DMS 273 (cell line): ENCODE measurements at regions not wholly inside any gene's neighbourhood (a gene's known extent, or its start where the extent isn't known, plus 50 kb on each side); places are given as distances from the start of the nearest gene placed in this dataset.
"Not testable (repeated sequence)": the region's sequence is repeated elsewhere in the genome, so short reads cannot be mapped to it uniquely, and the experiment has no call there.

Experiments
- DNase-seq: peaks from one replicate; lab custom pipeline; 2025; ENCODE audit not compliant: unreplicated experiment; lab: John Stamatoyannopoulos, UW

DNA sequence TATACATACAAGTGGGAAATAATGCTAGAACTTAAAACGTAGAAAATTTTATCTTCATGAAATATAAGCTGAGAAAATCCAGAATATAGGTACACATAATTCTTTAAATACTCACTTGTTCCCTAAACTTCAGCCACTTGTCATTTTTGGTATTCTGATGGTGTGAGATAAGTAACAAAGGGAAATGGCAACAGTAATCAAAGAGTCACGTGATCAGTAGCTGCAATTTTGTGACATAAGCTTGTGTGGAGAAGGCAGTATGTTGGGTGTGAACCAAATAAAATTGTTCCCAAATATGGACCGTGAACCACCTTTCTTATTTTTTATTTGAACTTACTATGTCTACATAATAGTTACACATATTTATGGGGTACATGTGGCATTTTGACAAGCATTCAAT lies 650.3 kb upstream of the ADARB2 start:
- no peak for DNase-seq

DNA sequence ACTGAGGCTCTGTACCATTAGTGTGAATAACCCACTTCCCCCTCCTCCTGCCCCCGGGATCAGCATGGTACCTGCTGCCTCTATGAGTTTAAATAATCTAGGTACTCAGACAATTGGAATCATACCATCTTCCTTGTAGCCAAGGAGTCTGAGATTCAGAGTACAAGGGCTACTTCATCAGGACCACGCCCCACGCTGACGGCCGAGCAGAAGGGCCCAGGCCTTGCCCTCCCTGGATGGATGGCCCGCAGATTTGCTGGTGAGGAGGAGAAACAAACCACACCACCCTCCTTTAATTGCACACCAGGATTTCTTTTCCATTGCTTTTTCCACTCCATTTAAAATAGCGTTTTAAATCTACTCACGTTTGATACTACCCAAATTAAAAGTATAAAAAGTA lies 649.9 kb upstream of the ADARB2 start:
- no peak for DNase-seq

DNA sequence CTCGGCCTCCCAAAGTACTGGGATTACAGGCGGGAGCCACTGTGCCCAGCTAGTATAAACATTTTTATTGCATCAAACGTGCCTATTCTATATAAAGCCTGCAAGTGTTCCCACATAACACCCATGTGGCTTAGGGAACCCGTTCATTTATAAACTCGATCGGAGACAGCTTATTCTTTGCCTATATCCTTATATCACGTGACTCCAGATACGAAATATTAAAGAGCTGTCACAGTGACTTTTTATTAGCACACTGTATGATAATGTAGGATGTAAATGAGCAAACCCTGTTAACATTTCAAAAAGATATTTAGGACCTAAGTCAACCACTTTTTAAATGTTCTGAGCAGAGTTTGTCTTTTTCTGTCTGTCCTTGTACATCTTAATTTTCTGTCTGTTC lies 642.9 kb upstream of the ADARB2 start:
- DNase-seq = no peak

DNA sequence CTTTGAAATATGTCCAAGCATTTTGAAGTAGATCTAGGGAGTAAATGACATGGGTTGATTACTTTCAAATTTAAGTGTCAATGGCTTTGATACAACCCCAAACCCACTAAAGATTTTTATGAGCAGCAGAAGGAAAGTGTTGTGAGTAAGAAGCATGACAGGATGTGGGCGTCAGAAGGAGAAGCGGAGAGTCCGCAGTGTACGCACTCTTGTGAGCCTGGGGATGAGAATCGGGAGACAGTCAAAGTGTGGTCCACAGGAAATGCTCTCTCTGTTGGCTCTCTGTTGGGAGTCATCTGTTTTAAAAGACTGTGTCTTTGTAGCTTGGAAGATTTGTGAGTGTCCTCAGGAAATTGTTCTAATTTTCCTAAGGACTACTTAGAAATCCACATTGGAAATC lies 629.8 kb upstream of the ADARB2 start:
- DNase-seq = no peak

DNA sequence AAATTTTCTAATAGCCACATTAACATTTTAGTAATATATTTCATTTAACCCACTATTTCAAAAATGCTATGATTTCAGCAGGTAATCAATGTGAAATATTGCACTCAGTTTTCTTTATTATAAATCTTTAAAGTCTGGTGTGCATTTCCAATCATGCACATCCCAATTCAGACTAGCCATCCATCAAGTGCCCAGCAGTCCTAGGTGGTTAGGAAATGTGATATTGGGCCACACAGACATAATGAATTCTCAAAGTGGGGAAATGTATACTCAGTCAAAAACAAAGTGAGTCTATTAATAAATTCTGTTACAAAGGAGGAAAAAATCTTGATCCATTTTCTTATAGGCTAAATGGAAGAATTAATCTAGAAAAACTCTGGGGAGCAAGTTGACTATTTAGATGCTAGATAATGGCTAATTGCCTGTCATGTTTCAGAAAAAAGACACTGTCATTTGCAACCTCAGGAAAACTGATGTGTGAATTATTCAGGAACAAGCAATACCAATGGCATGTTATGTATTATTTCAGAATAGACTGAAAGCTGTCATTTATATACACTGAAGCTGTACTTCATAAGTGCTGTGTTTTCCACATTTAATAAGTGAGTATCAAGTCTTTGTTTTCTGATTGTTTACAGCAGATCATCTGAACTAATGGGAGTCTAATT lies 629.1 kb upstream of the ADARB2 start:
- no peak for DNase-seq

DNA sequence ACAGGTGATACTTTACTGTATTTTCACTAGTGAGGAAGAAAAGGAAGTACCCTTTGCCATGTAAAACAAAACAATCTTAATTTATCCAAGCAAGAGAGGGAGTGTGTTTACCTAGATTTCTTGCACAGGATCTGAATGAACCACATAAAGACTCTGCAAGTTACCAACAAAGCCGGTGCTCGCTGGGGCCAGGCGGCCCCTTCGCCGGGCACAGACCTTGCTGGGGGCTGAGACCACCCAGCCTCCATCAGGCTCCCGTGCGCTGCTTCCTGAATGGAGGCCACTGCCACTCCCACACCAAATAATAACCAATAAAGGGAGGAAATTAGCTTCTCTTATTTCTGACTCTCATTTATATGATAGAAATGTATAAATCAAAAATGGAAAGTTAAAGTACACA lies 625.0 kb upstream of the ADARB2 start:
- DNase-seq = no peak

DNA sequence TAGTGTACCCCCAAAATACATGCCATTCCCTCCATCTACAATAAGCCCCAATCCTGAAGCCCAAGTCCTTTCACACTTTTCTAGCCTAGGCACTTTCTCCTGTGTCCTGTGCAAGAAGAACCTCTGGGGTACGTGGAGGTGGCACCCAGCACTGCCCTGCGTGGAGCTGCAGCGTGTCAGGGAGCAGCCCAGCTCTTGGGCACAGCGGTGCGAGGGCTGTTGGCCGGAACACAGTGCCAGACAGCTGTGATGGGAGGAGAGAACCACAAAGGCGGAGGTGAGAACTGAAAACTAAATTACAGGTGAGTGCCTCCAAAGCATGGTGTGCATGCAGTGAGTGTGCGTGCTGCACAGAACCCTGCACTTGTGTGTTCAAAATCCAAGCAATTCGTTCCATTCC lies 621.3 kb upstream of the ADARB2 start:
- DNase-seq = no peak

DNA sequence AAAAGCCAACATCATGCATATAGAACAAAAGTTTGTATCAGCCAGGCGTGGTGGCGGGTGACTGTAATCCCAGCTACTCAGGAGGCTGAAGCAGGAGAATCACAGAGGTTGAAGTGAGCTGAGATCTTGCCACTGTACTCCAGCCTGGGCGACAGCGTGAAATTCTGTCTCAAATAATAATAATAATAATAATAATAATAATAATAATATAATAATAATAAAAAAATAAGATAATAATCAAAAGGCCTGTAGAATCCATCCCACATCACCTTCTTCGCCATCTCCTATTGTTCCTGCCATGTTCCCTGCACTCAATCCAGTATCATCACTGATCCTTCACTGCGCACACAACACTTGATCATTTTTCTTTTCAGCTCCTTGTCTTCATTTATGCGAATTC lies 619.3 kb upstream of the ADARB2 start:
- no peak for DNase-seq

DNA sequence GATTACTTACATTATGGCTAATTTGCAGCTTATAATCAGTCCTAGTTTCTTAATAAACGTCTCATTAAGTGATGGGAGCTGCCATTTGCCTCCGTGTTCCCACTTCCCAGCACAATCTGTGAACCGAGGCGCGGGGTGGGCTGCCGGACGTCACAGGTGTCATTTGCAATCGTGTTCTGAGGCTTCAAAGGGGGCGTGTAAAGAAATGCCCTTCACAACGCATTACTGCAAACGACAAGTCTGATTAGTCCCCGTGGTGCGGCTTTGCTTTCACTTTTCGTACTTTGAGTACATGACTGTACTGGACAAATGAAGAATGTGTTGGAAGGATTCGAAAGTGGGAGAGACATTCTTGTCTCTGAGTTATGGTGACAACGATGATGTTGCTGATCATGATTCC lies 614.2 kb upstream of the ADARB2 start:
- no peak for DNase-seq

DNA sequence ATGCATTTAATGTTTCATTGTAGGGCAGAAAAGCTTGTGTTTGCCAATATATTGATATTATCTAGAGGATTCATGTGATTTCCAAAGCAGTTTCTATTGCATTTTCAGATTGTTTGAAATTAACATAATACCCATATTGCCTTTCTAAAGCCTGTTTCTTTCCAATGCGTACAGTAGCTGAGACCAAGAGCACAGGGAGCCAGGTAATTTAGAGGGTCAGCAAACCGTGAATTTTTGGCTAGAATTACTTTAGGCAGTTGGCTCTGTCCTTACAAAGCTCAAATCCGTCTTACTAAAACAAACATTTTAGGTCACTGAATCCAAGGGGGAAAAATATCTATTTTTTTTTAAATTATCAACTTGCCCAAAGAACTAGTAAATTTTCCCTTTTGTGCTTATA lies 604.9 kb upstream of the ADARB2 start:
- DNase-seq = no peak

DNA sequence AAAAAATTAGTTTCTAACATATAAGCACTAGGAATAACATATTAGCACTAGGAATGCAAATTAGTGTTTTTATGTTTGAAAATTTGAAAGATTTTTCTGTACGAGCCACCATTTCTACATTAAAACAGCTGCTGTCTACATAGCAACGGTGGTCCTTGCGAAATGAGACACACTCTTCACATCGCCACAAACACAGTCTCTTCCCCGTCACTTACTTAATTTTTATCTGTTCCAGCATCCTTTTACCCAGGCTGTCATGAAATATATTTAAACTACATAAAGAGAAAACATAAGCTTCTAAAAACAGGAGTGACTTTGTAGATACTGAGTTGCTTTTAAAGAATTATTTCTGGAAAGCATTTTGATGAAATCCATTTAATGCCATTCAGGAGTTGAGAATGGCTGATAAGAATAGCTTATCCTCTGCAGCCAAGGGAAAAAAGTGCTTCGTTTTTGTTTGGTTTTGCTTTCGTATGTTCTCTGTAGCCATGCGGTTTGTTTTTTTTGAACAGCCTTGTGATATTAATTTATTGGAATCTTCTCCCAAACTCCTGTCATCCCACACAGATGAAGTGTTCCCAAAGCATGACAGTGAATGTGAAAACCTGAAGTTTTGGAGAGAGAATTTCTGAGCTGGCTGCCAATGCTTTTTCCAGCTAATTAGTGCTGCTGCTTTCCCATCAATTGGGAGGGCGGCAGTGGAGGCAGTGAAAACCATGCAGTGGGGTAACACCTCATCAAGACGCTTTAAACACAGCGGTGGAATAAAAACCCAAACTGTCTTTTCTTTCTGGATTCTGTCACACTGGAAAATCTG lies 603.7 kb upstream of the ADARB2 start:
- DNase-seq = no peak

DNA sequence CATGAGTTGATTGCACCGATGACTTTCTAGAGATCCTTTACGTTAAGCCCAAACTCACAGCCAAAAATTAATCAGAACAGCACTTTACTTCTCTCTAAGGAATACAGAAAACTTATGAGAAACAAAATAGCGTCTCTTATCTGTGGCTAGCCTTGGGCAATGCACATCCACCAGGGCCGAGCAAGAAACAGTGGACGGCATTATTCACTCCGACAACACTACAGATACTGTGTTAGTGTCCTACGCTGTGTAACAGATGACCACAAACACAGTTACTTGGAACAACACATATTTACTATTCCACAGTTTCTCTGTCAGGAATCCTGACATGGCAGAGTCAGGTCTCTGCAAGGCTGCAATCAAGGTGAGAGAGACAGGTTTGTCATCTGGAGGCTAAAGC lies 598.3 kb upstream of the ADARB2 start:
- DNase-seq = no peak

DNA sequence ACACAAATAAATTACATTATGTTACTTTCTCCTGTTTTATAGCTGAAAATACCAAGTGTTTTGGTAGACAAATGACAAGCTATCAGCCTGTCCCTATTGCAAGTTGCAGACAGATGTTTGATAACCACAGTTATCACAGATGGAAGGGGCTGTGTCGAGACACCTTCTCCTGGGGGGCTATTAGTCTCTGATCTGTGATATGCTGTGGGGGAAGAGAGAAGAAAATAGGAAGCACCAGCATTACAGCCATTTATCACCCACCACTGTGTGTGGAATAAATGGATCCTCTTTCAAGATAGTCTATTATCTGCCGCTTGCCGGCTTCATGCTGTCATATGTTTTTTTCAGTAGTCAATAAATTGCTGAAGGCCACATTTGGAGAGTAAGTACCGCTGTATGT lies 597.2 kb upstream of the ADARB2 start:
- no peak for DNase-seq

DNA sequence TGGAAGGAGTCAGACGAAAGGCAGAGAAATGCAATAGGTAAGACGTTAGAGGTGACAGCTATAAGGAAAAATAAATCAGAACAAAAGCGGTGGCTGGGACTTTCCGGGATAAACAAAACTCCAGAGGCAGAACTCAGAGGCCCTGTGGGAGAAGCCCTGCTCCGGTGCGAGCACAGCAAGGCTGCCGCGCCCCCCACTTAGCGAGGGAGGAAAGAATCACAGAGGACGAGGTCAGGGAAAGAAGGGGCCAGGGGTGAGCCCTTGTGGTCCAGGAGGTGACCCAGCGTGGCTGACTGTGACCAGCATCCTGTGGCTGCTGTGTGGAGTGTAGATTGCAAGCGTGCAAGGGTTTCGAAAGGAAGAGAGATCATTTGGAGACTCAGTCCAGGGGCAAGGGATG lies 591.8 kb upstream of the ADARB2 start:
- no peak for DNase-seq

DNA sequence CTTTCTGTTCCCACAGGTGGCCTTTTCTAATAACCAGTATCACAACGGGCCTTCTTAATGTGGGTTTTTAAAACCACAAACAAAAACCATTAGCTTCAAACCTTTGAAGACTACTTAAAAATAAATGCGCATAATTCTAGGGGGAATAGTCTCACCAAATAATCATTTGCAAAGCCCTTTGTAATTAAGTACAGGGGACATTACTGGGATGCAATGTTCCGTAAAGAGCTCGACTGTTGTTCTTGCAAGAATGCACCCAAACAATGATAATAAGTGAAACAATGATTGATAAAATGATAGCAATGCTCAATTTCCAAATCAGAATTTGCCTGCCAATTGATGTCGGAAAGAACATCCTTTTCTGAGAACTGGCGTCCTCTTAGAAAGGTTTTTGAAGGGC lies 589.1 kb upstream of the ADARB2 start:
- DNase-seq = no peak

DNA sequence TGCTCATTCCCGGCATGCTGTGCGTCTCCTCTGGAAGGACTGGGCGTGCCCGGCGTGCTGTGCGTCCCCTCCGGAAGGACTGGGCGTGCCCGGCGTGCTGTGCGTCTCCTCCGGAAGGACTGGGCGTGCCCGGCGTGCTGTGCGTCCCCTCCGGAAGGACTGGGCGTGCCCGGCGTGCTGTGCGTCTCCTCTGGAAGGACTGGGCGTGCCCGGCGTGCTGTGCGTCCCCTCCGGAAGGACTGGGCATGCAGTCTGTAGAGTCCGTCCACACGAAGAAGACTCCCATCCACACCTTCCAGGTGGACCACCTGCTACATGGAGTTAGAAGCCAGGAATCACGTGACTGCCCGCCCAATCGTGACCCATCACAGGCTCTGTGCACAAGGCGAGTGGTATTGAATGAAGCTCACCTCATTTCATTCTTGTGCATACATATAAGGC lies 577.7 kb upstream of the ADARB2 start:
- DNase-seq = not testable (repeated sequence)

DNA sequence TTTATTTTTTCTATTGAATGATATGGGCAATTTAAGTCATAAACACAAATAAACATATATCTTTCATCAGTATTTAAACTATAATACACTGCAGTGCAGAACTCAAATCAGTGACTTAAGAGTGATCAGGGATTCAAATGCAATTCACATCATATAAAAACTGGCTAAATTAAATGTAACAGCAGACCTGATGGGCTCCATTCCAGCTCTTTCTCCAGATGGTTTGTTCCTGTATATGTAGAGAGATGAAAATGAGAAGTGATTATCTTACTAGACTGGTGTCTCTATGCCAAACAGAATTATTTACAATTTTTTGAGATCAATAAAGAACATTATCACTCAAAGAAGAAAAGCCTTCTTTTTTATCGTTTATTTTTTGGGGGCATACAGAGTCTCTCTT lies 568.8 kb upstream of the ADARB2 start:
- DNase-seq = no peak

DNA sequence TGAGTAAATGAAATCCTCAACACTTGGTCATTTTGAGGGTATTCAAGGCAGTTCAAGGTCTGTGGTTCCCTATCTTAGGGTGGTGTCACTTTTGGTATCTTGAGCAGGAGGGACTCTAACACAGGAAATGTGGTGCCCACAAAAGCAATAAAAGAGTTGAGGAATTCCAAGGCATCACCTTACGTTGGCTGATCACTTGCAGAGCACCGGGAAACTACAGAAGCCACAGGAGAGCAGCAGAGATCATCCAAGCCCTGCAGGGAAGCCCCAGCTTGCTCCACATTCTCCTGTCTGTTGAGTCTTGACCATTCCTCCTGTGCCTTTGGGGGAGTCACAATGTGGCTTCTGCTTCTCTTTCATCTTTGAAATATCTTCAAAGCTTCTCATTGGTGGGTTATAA lies 565.8 kb upstream of the ADARB2 start:
- no peak for DNase-seq

DNA sequence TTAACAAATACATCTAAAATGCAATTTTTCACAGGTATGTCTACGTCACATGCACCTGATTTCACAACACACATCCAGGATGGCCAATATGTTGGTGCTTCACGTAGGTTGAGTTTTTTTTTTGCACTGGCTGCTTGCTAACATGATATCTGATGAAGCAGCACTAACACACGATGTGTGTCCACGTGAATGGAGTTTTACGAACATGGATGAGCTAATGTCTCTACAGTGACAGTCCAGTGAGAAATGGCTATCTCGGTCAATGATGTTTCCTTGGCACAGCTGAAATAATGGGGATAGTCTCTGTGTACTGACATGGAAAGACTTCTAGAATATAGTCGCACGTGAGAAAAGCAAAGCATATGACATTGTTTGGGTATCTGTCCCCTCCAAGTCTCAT lies 563.9 kb upstream of the ADARB2 start:
- no peak for DNase-seq

DNA sequence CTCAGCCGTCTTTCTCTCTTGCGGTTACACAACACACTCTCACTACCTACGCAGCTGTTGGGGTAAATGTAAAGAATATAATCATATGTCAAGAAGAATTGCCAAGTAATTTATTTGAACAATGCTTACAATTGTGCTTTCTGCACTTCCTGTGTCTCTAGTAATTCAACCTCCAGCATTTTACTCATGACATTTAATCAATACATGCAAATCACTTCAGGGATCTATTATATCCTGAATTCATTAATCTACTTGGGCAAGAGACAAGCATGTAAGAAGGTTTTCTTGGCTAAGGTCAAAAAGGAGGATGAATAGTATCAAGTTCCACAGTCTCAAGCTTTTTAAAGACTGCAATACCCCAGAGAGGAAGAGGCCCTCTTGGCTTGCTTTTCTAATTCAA lies 562.9 kb upstream of the ADARB2 start:
- no peak for DNase-seq

DNA sequence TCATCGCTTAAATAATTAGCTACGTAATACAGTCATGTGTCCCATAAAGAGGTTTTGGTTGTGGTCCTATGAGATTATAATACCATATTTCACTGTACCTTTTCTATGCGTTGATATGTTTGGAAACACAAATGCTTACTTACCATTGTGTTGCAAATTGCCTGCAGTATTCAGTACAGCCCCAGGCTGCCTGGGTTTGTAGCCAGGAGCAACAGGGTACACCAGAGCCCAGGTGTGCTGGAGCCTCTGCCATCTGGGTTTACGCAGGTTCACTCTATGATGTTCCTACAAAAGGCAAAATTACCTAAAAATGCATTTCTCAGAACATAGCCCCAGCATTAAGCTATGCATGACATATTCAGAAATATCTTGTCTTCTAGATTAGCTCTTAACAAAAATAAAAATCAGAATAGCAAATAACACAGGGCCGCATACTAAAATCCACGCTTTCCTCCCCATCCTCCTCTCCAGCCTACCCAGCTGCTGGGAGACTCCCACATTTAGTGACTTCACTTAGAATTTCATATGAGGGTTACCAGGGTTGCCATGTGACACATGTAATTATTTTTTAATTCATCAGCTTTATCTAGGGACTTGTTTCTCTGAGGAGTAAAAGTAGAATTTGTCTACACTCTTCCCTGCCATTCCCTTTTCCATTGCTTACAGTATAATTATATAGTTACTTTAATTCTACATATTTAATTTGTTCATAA lies 559.0 kb upstream of the ADARB2 start:
- no peak for DNase-seq

DNA sequence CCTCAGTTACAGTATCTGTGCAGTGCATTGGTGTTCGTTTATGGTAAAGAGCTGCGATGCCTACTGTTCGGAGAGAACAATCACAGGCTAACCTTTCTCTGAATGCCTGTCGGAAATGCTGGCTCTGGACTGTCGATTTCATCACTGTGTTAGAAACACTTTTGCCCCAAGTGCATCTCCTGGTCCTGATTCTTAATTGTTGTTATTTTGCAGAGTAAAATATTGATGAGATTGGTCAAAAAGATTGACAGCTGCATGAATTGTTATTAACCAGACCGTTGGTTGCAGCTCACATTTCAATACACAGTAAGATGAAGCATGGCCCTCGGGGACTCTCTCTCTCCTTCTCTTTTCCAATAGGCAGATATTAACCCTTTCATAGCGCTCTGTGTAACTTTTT lies 557.4 kb upstream of the ADARB2 start:
- DNase-seq = no peak
